K562 (cell line): ENCODE measurements at regions not wholly inside any gene's neighbourhood (a gene's known extent, or its start where the extent isn't known, plus 50 kb on each side); places are given as distances from the start of the nearest gene placed in this dataset.

Experiments used
- ATAC-seq: fragments of 200-7000 bp; cut with Tn5 transposase; 3 replicates; pipeline ENCODE4 v1.9.1; 2020; ENCODE audit warnings: moderate library complexity
- BruUV-seq: library from RNA; stranded (reverse); fragments of 400-500 nt; replicated peaks from 2 replicates; lab custom pipeline; 2021; lab: Mats Ljungman, UMichigan
- CTCF ChIA-PET: fragments of 300-600 bp; formaldehyde crosslinking; extraction: SDS; loops from one replicate; lab custom pipeline; 2021; ENCODE audit warnings: low intra/inter-chr PET ratio; lab: Yijun Ruan, JAX
- POLR2A ChIA-PET: fragments of 300-600, 350-650 bp; sonication (Branson Sonifier 250); formaldehyde crosslinking; extraction: SDS; loops from one replicate; lab custom pipeline; 2021; ENCODE audit warnings: antibody characterized with exemption, inconsistent platforms; lab: Yijun Ruan, JAX
- DNase-seq, 4 experiments: peaks; one replicate each; pipeline versions ENCODE4 v3.0.0 to v3.0.0-alpha.2; 2011 to 2018; ENCODE audit warnings: low spot score in 3 of 4, mixed read lengths in 3 of 4; ENCODE audit errors: extremely low read depth in 1 of 4
- FAIRE-seq: peaks from 2 replicates; lab custom pipeline; 2011; peaks lifted over from hg19 to GRCh38; lab: Jason Lieb, UNC
- H2AFZ ChIP-seq: 2 replicates; pipeline ENCODE4 v1.6.0; 2011; ENCODE audit warnings: low read depth, low read length, control low read depth, inconsistent platforms
- H3K27ac ChIP-seq: fragments of 200-600 bp; 3 replicates; pipeline ENCODE4 v1.8.0; 2011; ENCODE audit warnings: low read depth, mild to moderate bottlenecking, control low read depth, inconsistent platforms, low read length, moderate library complexity, mixed read lengths; ENCODE audit errors: extremely low read depth
- H3K27me3 ChIP-seq, 2 experiments: fragments of 300-600 bp in 1 of 2; 2 replicates in 1 of 2; 3 replicates in 1 of 2; pipeline versions ENCODE4 v1.6.0 to v1.8.0; 2011; ENCODE audit warnings: inconsistent platforms in 2 of 2, low read length in 2 of 2, mild to moderate bottlenecking in 1 of 2, mixed read lengths in 1 of 2, moderate library complexity in 1 of 2; ENCODE audit not compliant: control insufficient read depth in 2 of 2, insufficient read depth in 2 of 2
- H3K36me3 ChIP-seq: fragments of 300-600 bp; 3 replicates; pipeline ENCODE4 v1.8.0; 2011; ENCODE audit warnings: mild to moderate bottlenecking, low read length, inconsistent platforms; ENCODE audit not compliant: control insufficient read depth, insufficient read depth
- H3K4me1 ChIP-seq, 2 experiments: fragments of 200-600 bp in 1 of 2; replicated peaks in 1 of 2; 2 replicates in 1 of 2; 3 replicates in 1 of 2; pipeline versions ENCODE4 v1.5.1 to v1.8.0; 2011; ENCODE audit warnings: inconsistent platforms in 2 of 2, low read length in 2 of 2, mild to moderate bottlenecking in 1 of 2, mixed read lengths in 1 of 2, moderate library complexity in 1 of 2; ENCODE audit not compliant: control insufficient read depth in 2 of 2, insufficient read depth in 2 of 2
- H3K4me2 ChIP-seq: 2 replicates; pipeline ENCODE4 v1.6.1; 2011; ENCODE audit warnings: low read length, control low read depth, inconsistent platforms, mixed read lengths; ENCODE audit not compliant: insufficient read depth
- H3K4me3 ChIP-seq: fragments of 200-600 bp; sonication (generic), shearing (Covaris generic); 2 replicates; pipeline ENCODE4 v1.5.1; 2016; ENCODE audit warnings: control low read depth, inconsistent platforms
- H3K79me2 ChIP-seq: fragments of 200-600 bp; 3 replicates; pipeline ENCODE4 v1.8.0; 2011; ENCODE audit warnings: low read length, inconsistent platforms; ENCODE audit not compliant: control insufficient read depth, insufficient read depth
- H3K9ac ChIP-seq, 2 experiments: 2 replicates each; pipeline versions ENCODE4 v1.6.0 to v1.6.1; 2011; ENCODE audit warnings: low read depth in 2 of 2, low read length in 2 of 2, control low read depth in 1 of 2, inconsistent platforms in 1 of 2, mild to moderate bottlenecking in 1 of 2, mixed read lengths in 1 of 2; ENCODE audit not compliant: insufficient read depth in 1 of 2
- H3K9me1 ChIP-seq: one replicate; pipeline ENCODE4 v1.6.0; 2011; ENCODE audit warnings: inconsistent platforms, mild to moderate bottlenecking, low read length, moderate library complexity; ENCODE audit not compliant: control insufficient read depth, insufficient read depth
- H3K9me3 ChIP-seq: replicated peaks from 2 replicates; pipeline ENCODE4 v1.5.1; 2011; ENCODE audit warnings: low read depth, low read length, inconsistent platforms; ENCODE audit not compliant: control insufficient read depth, insufficient read depth
- H4K20me1 ChIP-seq: replicated peaks from 2 replicates; pipeline ENCODE4 v1.6.1; 2011; ENCODE audit warnings: low read length, inconsistent platforms, mixed read lengths; ENCODE audit not compliant: control insufficient read depth, insufficient read depth
- CBX3 ChIP-seq, 2 experiments: IDR thresholded peaks; 1 replicate in 1 of 2; 2 replicates in 1 of 2; pipeline ENCODE4 v1.6.1; 2012; ENCODE audit warnings: inconsistent platforms in 2 of 2, low read length in 2 of 2, borderline replicate concordance in 1 of 2, control low read depth in 1 of 2
- DIDO1 ChIP-seq: fragments of 450-650 bp; IDR thresholded peaks from 2 replicates; pipeline ENCODE4 v1.6.1; 2016; ENCODE audit warnings: low read depth, missing biosample characterization, missing genetic modification characterization
- GTF2E2 ChIP-seq: fragments of 200-800 bp; sonication (Bioruptor generic); IDR thresholded peaks from 2 replicates; pipeline ENCODE4 v1.6.1; 2016; ENCODE audit warnings: missing genetic modification characterization, missing compliant biosample characterization
- HOXB6 ChIP-seq: fragments of 250-450 bp; sonication (Bioruptor Pico); IDR thresholded peaks from 2 replicates; pipeline ENCODE4 v1.5.1; 2022; ENCODE audit warnings: mild to moderate bottlenecking, borderline replicate concordance
- TARDBP ChIP-seq: fragments of 450-650 bp; IDR thresholded peaks from 2 replicates; pipeline ENCODE4 v1.6.1; 2016
- TCF3 ChIP-seq: sonication (generic); formaldehyde crosslinking; IDR thresholded peaks from 2 replicates; pipeline ENCODE4 v1.4.0; 2020; ENCODE audit warnings: mild to moderate bottlenecking, missing genetic modification reagents
- ZNF184 ChIP-seq: sonication (generic); formaldehyde crosslinking; IDR thresholded peaks from 2 replicates; pipeline ENCODE4 v1.5.0; 2020; ENCODE audit warnings: missing genetic modification reagents
- ZNF274 ChIP-seq: IDR thresholded peaks from 2 replicates; pipeline ENCODE4 v1.6.1; 2011; ENCODE audit warnings: low read depth, mild to moderate bottlenecking, low read length, moderate library complexity, borderline replicate concordance
- ZNF431 ChIP-seq: sonication (generic); formaldehyde crosslinking; IDR thresholded peaks from 2 replicates; pipeline ENCODE4 v1.8.0; 2022; ENCODE audit warnings: mild to moderate bottlenecking, missing genetic modification reagents
- ZNF695 ChIP-seq: fragments of 450-650 bp; formaldehyde crosslinking; IDR thresholded peaks from 2 replicates; pipeline ENCODE4 v1.4.0; 2020; ENCODE audit warnings: mild to moderate bottlenecking, moderate library complexity
- ZSCAN32 ChIP-seq: fragments of 450-650 bp; formaldehyde crosslinking; IDR thresholded peaks from 2 replicates; pipeline ENCODE4 v1.4.0; 2020; ENCODE audit warnings: mild to moderate bottlenecking, moderate library complexity
- WGBS: fragments of 100-300 bp; shearing (Covaris generic); methylation state at CpG from one replicate; pipeline ENCODE4 v1.1.6; 2016; ENCODE audit warnings: low coverage, mixed read lengths; ENCODE audit not compliant: insufficient coverage; ENCODE audit errors: missing lambda C conversion rate; 5-methylcytosine and 5-hydroxymethylcytosine counted together
- in situ Hi-C: fragments of 300-500 bp; cut with MboI; formaldehyde crosslinking; loops from 4 replicates; pipeline ENCODE4 v1.15.0; 2018; ENCODE audit warnings: inconsistent platforms, mixed read lengths
- intact Hi-C: fragments of 100-400 bp; cut with micrococcal nuclease; formaldehyde crosslinking; loops from 2 replicates; pipeline ENCODE4 v1.14.2; 2022
- TF ChIP-seq, protein P1 (sequence below), 2 experiments: fragments of 450-650 bp; IDR thresholded peaks; 2 replicates each; pipeline ENCODE4 v1.6.1; 2018; ENCODE audit warnings: mild to moderate bottlenecking in 2 of 2, low read depth in 1 of 2; ENCODE audit not compliant: partially characterized antibody in 2 of 2

GRCh38 chr6:91387290-91388059 lies 800.6 kb upstream of the MAP3K7 start:
- ChIA-PET CTCF (no interaction called here), POLR2A (no interaction called here)
- no peaks in the 10 kb centered on the region for H3K79me2 ChIP-seq
- H3K4me2 ChIP-seq = no peak overlapping the region
- no peaks in the 10 kb centered on the region for H3K9me3 ChIP-seq
- H3K4me1 ChIP-seq = no peaks in the 10 kb centered on the region
- no peaks in the 10 kb centered on the region for H3K27me3 ChIP-seq
- no peaks in the 10 kb centered on the region for H3K36me3 ChIP-seq
- FAIRE-seq = no peak
- H3K27ac ChIP-seq = no peak overlapping the region
- H2AFZ ChIP-seq = no peak overlapping the region
- no peak for TF ChIP-seq ZNF431 (CRISPR knock-in tag)
- TF ChIP-seq ZNF184 (CRISPR knock-in tag) = no peak
- in situ Hi-C loops (no loop called here), intact Hi-C loops (no loop called here)
- ATAC-seq = no peak
- no peaks in the 10 kb centered on the region for H3K9me1 ChIP-seq
- no peak overlapping the region for H3K4me3 ChIP-seq
- no TSS peak for BruUV-seq
- WGBS = 3% methylated on average over 11 of the region's 11 CpGs
- DNase-seq = peak in 1 of 4 experiments; percentile 0
- no peaks in the 10 kb centered on the region for H4K20me1 ChIP-seq
- no peak overlapping the region for H3K9ac ChIP-seq

- no peaks in the 10 kb centered on the region for H3K4me1 ChIP-seq
- DNase-seq (no peak), FAIRE-seq (no peak), ATAC-seq (no peak)
- ChIA-PET CTCF (no interaction called here), POLR2A (no interaction called here)
- H4K20me1 ChIP-seq = no peaks in the 10 kb centered on the region
- H3K36me3 ChIP-seq = no peaks in the 10 kb centered on the region
- BruUV-seq = no TSS peak
- no peaks in the 10 kb centered on the region for H3K9me1 ChIP-seq
- no peak overlapping the region for H3K27ac ChIP-seq
- H3K79me2 ChIP-seq = no peaks in the 10 kb centered on the region
- no peaks in the 10 kb centered on the region for H3K9me3 ChIP-seq
- no peak overlapping the region for H3K4me3 ChIP-seq
- intact Hi-C loops = no loop called here
- WGBS = 0% methylated on average over 1 of the region's 1 CpG
- in situ Hi-C loops = no loop called here
- no peak overlapping the region for H3K4me2 ChIP-seq
- no peaks in the 10 kb centered on the region for H3K27me3 ChIP-seq
- H3K9ac ChIP-seq = no peak overlapping the region
- no peak overlapping the region for H2AFZ ChIP-seq
- TF ChIP-seq CBX3 (IDR thresholded peaks at IDR 0.05; ENCODE audit: borderline replicate concordance in 1 of 2, low read length in 2 of 2) (no peak), TARDBP (no peak), HOXB6 (CRISPR knock-in tag) (no peak), ZSCAN32 (CRISPR knock-in tag) (no peak), ZNF695 (no peak), DIDO1 (tag) (no peak), ZNF274 (no peak), GTF2E2 (tag) (no peak), TCF3 (no peak)
- TF ChIP-seq, protein P1, sequence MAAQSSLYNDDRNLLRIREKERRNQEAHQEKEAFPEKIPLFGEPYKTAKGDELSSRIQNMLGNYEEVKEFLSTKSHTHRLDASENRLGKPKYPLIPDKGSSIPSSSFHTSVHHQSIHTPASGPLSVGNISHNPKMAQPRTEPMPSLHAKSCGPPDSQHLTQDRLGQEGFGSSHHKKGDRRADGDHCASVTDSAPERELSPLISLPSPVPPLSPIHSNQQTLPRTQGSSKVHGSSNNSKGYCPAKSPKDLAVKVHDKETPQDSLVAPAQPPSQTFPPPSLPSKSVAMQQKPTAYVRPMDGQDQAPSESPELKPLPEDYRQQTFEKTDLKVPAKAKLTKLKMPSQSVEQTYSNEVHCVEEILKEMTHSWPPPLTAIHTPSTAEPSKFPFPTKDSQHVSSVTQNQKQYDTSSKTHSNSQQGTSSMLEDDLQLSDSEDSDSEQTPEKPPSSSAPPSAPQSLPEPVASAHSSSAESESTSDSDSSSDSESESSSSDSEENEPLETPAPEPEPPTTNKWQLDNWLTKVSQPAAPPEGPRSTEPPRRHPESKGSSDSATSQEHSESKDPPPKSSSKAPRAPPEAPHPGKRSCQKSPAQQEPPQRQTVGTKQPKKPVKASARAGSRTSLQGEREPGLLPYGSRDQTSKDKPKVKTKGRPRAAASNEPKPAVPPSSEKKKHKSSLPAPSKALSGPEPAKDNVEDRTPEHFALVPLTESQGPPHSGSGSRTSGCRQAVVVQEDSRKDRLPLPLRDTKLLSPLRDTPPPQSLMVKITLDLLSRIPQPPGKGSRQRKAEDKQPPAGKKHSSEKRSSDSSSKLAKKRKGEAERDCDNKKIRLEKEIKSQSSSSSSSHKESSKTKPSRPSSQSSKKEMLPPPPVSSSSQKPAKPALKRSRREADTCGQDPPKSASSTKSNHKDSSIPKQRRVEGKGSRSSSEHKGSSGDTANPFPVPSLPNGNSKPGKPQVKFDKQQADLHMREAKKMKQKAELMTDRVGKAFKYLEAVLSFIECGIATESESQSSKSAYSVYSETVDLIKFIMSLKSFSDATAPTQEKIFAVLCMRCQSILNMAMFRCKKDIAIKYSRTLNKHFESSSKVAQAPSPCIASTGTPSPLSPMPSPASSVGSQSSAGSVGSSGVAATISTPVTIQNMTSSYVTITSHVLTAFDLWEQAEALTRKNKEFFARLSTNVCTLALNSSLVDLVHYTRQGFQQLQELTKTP (IDR thresholded peaks at IDR 0.05; ENCODE audit: low read depth in 1 of 2, partially characterized antibody in 2 of 2) = no peak
Observed at GRCh38 chr6:91386204-91386603, 799.3 kb upstream of the MAP3K7 start.
